Keratinocyte (primary cell): ENCODE measurements at regions not wholly inside any gene's neighbourhood (a gene's known extent, or its start where the extent isn't known, plus 50 kb on each side); places are given as distances from the start of the nearest gene placed in this dataset.

Experiments used
- EZH2 ChIP-seq: IDR thresholded peaks from one replicate; pipeline ENCODE4 v1.6.1; 2012; ENCODE audit warnings: inconsistent platforms, mild to moderate bottlenecking, low read length, moderate library complexity
- TF ChIP-seq, protein P1 (sequence below), 3 experiments: IDR thresholded peaks in 1 of 3; conservative IDR thresholded peaks in 1 of 3; optimal IDR thresholded peaks in 1 of 3; 2 replicates in 2 of 3; 3 replicates in 1 of 3; pipeline versions ENCODE3 to v1.5.1; 2011; ENCODE audit warnings: low read length in 3 of 3, mild to moderate bottlenecking in 3 of 3, moderate library complexity in 2 of 3, control low read depth in 1 of 3, inconsistent platforms in 1 of 3; ENCODE audit not compliant: insufficient read depth in 2 of 3; ENCODE audit errors: extremely low read depth in 1 of 3

DNA sequence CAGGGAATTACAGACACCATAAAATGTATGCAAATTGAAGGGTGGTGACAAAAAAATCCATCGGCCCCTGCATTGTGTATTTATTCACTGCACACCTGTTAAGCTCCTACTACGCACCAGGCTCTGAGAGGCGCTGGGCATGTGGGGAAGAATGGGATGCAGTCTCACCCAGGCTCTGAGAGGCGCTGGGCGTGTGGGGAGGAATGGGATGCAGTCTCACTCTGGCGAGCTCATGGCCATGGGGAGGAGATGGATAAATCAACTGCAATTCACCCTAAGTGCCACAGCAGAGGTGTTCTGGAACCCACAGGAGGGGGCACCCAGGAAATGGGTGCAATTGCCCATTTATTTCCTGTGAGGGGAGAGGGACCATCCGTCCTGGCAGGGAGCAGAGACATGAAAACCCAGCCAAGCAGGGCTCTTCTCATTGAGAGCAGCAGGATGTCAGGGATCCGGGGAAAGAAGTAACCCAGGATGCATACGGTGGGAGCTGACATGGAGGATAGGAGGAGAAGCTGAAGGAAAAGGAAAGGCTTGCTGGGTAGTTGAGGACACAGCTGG, 798.7 kb downstream of the TBC1D22A start:
- TF ChIP-seq, protein P1, sequence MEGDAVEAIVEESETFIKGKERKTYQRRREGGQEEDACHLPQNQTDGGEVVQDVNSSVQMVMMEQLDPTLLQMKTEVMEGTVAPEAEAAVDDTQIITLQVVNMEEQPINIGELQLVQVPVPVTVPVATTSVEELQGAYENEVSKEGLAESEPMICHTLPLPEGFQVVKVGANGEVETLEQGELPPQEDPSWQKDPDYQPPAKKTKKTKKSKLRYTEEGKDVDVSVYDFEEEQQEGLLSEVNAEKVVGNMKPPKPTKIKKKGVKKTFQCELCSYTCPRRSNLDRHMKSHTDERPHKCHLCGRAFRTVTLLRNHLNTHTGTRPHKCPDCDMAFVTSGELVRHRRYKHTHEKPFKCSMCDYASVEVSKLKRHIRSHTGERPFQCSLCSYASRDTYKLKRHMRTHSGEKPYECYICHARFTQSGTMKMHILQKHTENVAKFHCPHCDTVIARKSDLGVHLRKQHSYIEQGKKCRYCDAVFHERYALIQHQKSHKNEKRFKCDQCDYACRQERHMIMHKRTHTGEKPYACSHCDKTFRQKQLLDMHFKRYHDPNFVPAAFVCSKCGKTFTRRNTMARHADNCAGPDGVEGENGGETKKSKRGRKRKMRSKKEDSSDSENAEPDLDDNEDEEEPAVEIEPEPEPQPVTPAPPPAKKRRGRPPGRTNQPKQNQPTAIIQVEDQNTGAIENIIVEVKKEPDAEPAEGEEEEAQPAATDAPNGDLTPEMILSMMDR (optimal IDR thresholded peaks at IDR 0.05 in 1 of 3, IDR thresholded peaks at IDR 0.05 in 1 of 3, conservative IDR thresholded peaks at IDR 0.05 in 1 of 3; ENCODE audit: extremely low read depth in 1 of 3, insufficient read depth in 2 of 3, low read length in 3 of 3) = no peak
- no peak for TF ChIP-seq EZH2
